GM19438 (cell line): ENCODE measurements at regions not wholly inside any gene's neighbourhood (a gene's known extent, or its start where the extent isn't known, plus 50 kb on each side); places are given as distances from the start of the nearest gene placed in this dataset.
A peak's percentile ranks its signal among the peaks of the same experiment; 100 is the strongest.
"Not testable (repeated sequence)": the region's sequence is repeated elsewhere in the genome, so short reads cannot be mapped to it uniquely, and the experiment has no call there.

Experiments
- ATAC-seq: cut with Tn5 transposase; IDR thresholded peaks from one replicate; pipeline ENCODE4 v1.9.1; 2021; ENCODE audit warnings: low read depth; ENCODE audit not compliant: unreplicated experiment

DNA sequence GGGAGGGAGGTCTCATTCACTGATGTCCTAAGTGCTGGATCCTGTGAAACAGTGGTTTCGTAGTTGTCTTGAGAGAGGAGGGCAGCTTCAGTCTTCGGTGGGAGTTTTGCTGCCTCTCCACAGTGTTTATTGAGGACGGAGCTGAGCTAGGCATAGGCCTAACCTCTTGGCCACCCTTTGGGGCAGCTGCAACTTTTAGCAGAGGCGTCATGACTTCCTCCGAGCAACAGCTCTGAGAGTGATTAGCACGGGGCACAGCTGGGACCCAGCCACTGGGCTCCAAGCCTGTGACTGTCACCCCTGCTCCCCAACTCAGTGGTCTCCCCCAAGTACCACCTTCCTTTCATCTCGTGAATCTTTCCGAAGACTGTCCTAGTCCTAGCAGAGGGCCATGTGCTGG, 139.9 kb upstream of the NCOR2 start:
- no peak for ATAC-seq

- no peak for ATAC-seq
These were observed 139.0 kb upstream of the NCOR2 start for GRCh38 chr12:124706363-124706762.

DNA sequence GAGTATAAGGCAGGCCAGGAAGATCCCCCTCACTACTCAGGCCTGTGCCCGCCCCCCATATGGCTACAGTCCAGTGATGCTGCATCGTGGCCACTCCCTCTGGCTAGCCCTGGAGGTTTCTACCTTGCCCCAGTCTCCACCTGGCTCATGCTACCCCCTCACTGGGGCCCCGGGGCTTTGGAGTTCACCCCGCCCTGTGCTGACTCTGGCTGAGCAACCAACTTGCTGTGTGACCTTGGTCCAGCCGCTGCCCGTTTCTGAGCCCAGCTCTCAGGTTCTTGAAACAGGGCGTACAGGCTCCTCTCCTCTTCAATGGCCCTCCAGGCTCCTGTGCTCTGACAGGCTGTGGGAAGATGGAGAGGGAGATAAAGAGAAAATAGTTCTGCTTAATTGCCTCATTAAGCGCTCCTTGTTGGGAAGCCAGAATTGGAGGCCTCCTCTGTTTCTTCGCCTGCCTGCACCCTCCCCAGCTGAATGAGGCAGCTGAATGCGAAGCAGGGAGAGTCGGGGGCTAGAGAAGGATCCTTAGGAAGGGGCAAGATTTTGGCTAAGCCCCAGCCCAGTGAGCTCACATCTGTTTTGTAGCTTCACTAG, 138.2 kb upstream of the NCOR2 start:
- no peak for ATAC-seq

DNA sequence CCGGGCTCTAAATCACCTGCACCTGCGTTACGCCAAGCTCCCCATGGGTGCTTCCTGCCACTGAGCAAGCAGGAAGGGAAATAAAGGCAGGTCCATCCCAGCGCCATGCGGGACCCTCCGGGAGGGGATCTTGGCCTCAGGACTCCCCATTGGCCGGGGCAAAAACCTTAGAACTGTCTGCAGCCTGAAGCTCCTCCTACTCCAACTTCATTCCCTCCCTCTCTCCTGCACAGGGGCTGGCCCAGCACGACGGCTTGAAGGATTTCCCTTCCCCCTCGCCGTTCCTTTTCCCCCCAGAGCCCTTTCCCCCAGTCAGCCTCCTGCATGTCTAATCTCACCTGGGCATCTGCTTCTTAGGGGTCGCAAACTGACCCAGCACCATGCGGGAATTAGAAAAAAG, 137.2 kb upstream of the NCOR2 start:
- no peak for ATAC-seq

GRCh38 chr12:124703856-124704255, 136.4 kb upstream of the NCOR2 start:
- no peak for ATAC-seq

DNA sequence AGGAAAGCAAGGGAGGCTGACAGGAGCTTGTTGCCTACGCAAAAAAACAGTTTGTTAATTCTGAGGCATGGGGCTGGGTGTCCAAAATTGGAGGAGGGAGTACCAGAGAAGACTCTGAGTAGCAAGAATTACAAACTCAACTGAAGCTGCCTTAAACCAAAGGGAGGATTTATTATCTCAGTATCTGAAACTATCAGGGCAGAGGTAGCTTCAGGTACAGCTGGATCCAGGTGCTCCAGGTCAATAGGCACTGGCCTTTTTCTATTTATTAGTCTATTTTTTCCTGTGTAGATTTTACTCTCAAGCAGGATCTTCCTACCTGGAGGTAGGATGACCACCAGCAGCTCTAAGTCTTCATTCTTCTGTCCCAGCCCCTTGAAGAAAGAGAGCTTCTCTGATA, 135.3 kb upstream of the NCOR2 start:
- no peak for ATAC-seq

GRCh38 chr12:124700810-124701592, 133.6 kb upstream of the NCOR2 start:
- no peak for ATAC-seq

DNA sequence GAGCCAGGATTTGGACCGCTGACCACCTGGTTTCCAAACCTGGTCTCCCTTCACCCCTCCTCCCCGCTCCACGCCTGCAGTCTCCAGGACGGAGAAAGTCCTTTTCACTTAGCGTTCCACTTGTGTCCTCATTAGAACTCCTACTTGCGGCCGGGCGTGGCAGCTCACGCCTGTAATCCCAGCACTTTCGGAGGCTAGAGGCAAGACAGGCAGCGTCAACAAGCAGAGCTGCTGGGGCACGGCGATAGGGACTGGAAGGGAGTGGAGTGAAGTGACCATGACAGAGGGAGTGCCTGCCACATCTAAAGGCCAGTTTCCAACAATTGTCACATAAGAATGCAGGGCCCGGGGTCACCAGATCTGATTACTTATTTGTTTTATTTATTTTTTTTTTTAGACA, 132.5 kb upstream of the NCOR2 start:
- ATAC-seq: no peak

DNA sequence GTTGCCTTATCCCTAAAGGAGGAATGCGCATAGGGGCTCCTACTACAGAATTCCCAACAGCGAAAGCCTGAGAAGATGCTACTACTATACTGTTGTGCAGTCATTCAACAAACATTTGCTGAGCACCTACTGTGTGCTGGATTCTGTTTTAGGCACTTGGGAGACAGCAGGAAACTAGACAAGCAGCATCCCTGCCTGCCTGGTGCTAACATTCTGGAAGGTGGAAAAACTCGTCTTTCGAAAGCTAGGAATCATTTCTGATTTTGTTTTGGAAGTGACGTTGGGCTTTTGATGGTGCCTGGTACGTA, 131.5 kb upstream of the NCOR2 start:
- ATAC-seq: no peak

DNA sequence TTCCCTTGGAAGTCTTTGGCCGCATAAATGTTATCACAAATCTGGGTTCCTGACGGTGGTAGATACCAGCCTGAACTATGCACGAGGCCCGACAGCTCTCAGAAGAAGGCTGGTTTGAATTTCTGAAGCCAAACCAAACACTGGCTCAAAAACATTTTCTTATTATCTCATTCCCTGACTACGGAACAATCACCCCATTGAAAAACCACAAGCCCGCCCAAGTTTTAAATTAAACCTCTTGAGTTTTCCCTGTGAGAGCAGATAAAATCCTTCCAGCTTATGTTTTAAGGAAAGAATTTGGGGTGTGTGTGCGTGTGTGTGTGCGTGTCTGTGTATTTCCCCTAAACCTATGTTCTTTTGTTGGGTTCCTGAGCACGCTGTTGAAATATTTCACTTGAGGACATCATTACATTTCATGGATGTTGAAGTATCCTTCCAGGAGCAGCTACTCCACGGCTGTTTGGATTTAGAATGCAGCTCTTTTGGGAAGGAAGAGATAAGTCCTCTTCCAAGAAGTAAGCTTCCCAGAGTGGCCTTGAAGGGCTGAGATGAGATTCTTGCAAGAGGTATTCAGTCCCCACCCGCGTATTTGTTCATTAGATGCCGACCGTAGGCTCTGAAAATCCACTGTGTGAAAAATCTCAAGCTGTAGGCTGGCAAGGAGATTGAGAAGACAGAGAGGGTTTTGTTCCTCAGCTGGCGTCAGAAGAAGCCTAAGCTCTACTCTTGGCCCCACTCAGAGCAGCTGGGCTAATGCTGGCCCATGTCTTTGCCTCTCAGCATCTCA, 131.0 kb upstream of the NCOR2 start:
- no peak for ATAC-seq

GRCh38 chr12:124697722-124698121, 130.3 kb upstream of the NCOR2 start:
- not testable (repeated sequence) for ATAC-seq

GRCh38 chr12:124696693-124697476, 129.5 kb upstream of the NCOR2 start:
- ATAC-seq: no peak

GRCh38 chr12:124695861-124696260, 128.4 kb upstream of the NCOR2 start:
- no peak for ATAC-seq

- no peak for ATAC-seq
These were observed 127.6 kb upstream of the NCOR2 start for GRCh38 chr12:124694846-124695497.

- peak; percentile 87 for ATAC-seq
These were observed 126.8 kb upstream of the NCOR2 start for GRCh38 chr12:124694250-124694649.

- ATAC-seq: no peak
These were observed 125.8 kb upstream of the NCOR2 start for GRCh38 chr12:124693111-124693723.

GRCh38 chr12:124692443-124692842, 125.0 kb upstream of the NCOR2 start:
- no peak for ATAC-seq

GRCh38 chr12:124691429-124691828, 124.0 kb upstream of the NCOR2 start:
- no peak for ATAC-seq

DNA sequence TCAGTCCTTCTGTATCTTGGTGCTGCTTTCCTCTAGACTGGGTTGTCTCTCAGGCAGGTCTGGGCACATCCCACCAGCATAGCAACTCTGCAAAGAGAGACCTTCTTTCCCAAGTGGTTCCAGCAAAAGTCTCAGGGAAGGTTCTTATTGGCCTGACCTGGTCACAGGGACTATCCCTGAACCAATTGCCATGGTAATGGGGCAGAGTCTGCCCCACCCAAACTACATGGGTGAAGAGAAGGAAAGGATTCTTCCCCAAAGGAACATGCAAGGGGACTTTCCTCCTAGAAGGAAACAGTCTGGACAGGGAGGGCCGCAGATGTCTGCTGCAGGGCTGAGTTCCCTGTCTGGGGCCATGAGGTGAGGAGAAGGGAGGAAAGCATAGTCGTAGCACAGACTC, 122.2 kb upstream of the NCOR2 start:
- ATAC-seq: no peak

- ATAC-seq: no peak
These were observed 121.1 kb upstream of the NCOR2 start for GRCh38 chr12:124688356-124688992.
